Mesendoderm (in vitro differentiated cells): ENCODE measurements at regions not wholly inside any gene's neighbourhood (a gene's known extent, or its start where the extent isn't known, plus 50 kb on each side); places are given as distances from the start of the nearest gene placed in this dataset.

Source experiments
- DNase-seq: peaks from one replicate; pipeline ENCODE4 v3.0.0; 2013
- H2AK5ac ChIP-seq: 2 replicates; pipeline ENCODE4 v1.6.1; 2013; ENCODE audit warnings: low read length, inconsistent platforms
- H2BK120ac ChIP-seq: 2 replicates; pipeline ENCODE4 v1.6.1; 2013; ENCODE audit warnings: low read depth, mild to moderate bottlenecking, low read length, moderate library complexity, mixed read lengths
- H2BK15ac ChIP-seq: replicated peaks from 2 replicates; pipeline ENCODE4 v1.6.1; 2013; ENCODE audit warnings: low read depth, mild to moderate bottlenecking, moderate library complexity
- H2BK5ac ChIP-seq: 2 replicates; pipeline ENCODE4 v1.6.1; 2013; ENCODE audit warnings: low read length, inconsistent platforms
- H3K18ac ChIP-seq: 2 replicates; pipeline ENCODE4 v1.6.1; 2013; ENCODE audit warnings: mild to moderate bottlenecking, low read length, mixed read lengths
- H3K23ac ChIP-seq: one replicate; pipeline ENCODE4 v1.6.1; 2013; ENCODE audit warnings: low read length
- H3K27ac ChIP-seq: 2 replicates; pipeline ENCODE4 v1.5.1; 2013; ENCODE audit warnings: low read depth, mild to moderate bottlenecking, inconsistent platforms, low read length, moderate library complexity
- H3K27me3 ChIP-seq: 2 replicates; pipeline ENCODE4 v1.6.1; 2013; ENCODE audit warnings: low read length, control low read depth, mild to moderate bottlenecking, inconsistent platforms; ENCODE audit not compliant: insufficient read depth, poor library complexity
- H3K36me3 ChIP-seq: 2 replicates; pipeline ENCODE4 v1.6.1; 2013; ENCODE audit warnings: low read length, inconsistent platforms; ENCODE audit not compliant: control insufficient read depth, insufficient read depth
- H3K4ac ChIP-seq: one replicate; pipeline ENCODE4 v1.6.1; 2013; ENCODE audit warnings: low read depth, mild to moderate bottlenecking, low read length, moderate library complexity
- H3K4me1 ChIP-seq: 2 replicates; pipeline ENCODE4 v1.6.1; 2013; ENCODE audit warnings: low read depth, low read length, inconsistent platforms; ENCODE audit not compliant: control insufficient read depth
- H3K4me2 ChIP-seq: 2 replicates; pipeline ENCODE4 v1.6.1; 2013; ENCODE audit warnings: low read length
- H3K4me3 ChIP-seq: 2 replicates; pipeline ENCODE4 v1.5.1; 2013; ENCODE audit warnings: mild to moderate bottlenecking, low read length
- H3K56ac ChIP-seq: one replicate; pipeline ENCODE4 v1.6.1; 2013; ENCODE audit warnings: low read length
- H3K79me1 ChIP-seq: 2 replicates; pipeline ENCODE4 v1.6.1; 2013; ENCODE audit warnings: low read length, inconsistent platforms
- H3K79me2 ChIP-seq: 2 replicates; pipeline ENCODE4 v1.6.1; 2013; ENCODE audit warnings: mild to moderate bottlenecking, low read length; ENCODE audit not compliant: control insufficient read depth, insufficient read depth
- H3K9ac ChIP-seq: 2 replicates; pipeline ENCODE4 v1.6.1; 2013; ENCODE audit warnings: low read length, inconsistent platforms
- H4K5ac ChIP-seq: one replicate; pipeline ENCODE4 v1.6.1; 2013; ENCODE audit warnings: low read length
- H4K8ac ChIP-seq: one replicate; pipeline ENCODE4 v1.6.1; 2013; ENCODE audit warnings: low read depth, mild to moderate bottlenecking, control low read depth, low read length, moderate library complexity
- WGBS: extraction: QIAGEN DNeasy Blood & Tissue Kit; methylation state at CpG from one replicate; pipeline ENCODE4 v1.1.7; 2013; ENCODE audit warnings: low lambda C conversion rate, missing lambda C conversion rate; ENCODE audit not compliant: insufficient coverage; ENCODE audit errors: extremely low coverage; 5-methylcytosine and 5-hydroxymethylcytosine counted together

GRCh38 chr12:67917811-67918210, 71.4 kb upstream of the IFNG-AS1 start:
- H4K8ac ChIP-seq, result no peak overlapping the region
- no peak overlapping the region for H2AK5ac ChIP-seq
- no peak overlapping the region for H2BK120ac ChIP-seq
- H3K9ac ChIP-seq, result no peak overlapping the region
- no peaks in the 10 kb centered on the region for H3K79me1 ChIP-seq
- H2BK15ac ChIP-seq, result no peak overlapping the region
- no peak overlapping the region for H3K27ac ChIP-seq
- no peak overlapping the region for H3K18ac ChIP-seq
- no peak overlapping the region for H3K56ac ChIP-seq
- no peak overlapping the region for H3K4me3 ChIP-seq
- H3K4me1 ChIP-seq, result peaks cover 19% of the 10 kb centered on the region
- H2BK5ac ChIP-seq, result no peak overlapping the region
- no peaks in the 10 kb centered on the region for H3K36me3 ChIP-seq
- no CpG with 5 or more reads among the region's 4 CpGs for WGBS
- no peak for DNase-seq
- H3K4me2 ChIP-seq, result no peak overlapping the region
- no peaks in the 10 kb centered on the region for H3K27me3 ChIP-seq
- H4K5ac ChIP-seq, result no peak overlapping the region
- no peaks in the 10 kb centered on the region for H3K79me2 ChIP-seq
- H3K4ac ChIP-seq, result no peak overlapping the region
- H3K23ac ChIP-seq, result no peak overlapping the region

GRCh38 chr12:67918441-67918840, 70.8 kb upstream of the IFNG-AS1 start:
- no CpG with 5 or more reads among the region's 4 CpGs for WGBS
- peaks cover 25% of the 10 kb centered on the region for H3K4me1 ChIP-seq
- DNase-seq, result no peak
- H3K56ac ChIP-seq, result no peak overlapping the region
- H4K5ac ChIP-seq, result no peak overlapping the region
- no peak overlapping the region for H3K4ac ChIP-seq
- H2BK5ac ChIP-seq, result no peak overlapping the region
- H2BK120ac ChIP-seq, result no peak overlapping the region
- H2BK15ac ChIP-seq, result no peak overlapping the region
- H3K79me2 ChIP-seq, result no peaks in the 10 kb centered on the region
- H3K18ac ChIP-seq, result no peak overlapping the region
- H3K23ac ChIP-seq, result no peak overlapping the region
- H3K36me3 ChIP-seq, result no peaks in the 10 kb centered on the region
- H3K79me1 ChIP-seq, result no peaks in the 10 kb centered on the region
- no peaks in the 10 kb centered on the region for H3K27me3 ChIP-seq
- H3K27ac ChIP-seq, result no peak overlapping the region
- H3K4me3 ChIP-seq, result no peak overlapping the region
- H3K9ac ChIP-seq, result no peak overlapping the region
- H4K8ac ChIP-seq, result no peak overlapping the region
- H3K4me2 ChIP-seq, result no peak overlapping the region
- no peak overlapping the region for H2AK5ac ChIP-seq

GRCh38 chr12:67919406-67919805, 69.8 kb upstream of the IFNG-AS1 start:
- no CpG with 5 or more reads among the region's 2 CpGs for WGBS
- Histone ChIP-seq H3K79me1 (no peaks in the 10 kb centered on the region), H2BK15ac (no peak overlapping the region), H3K23ac (no peak overlapping the region), H3K4me2 (no peak overlapping the region), H2BK120ac (no peak overlapping the region), H2AK5ac (no peak overlapping the region), H3K56ac (no peak overlapping the region), H3K36me3 (no peaks in the 10 kb centered on the region), H4K5ac (no peak overlapping the region), H3K18ac (no peak overlapping the region), H2BK5ac (no peak overlapping the region), H3K4ac (no peak overlapping the region), H3K79me2 (no peaks in the 10 kb centered on the region), H3K27me3 (no peaks in the 10 kb centered on the region), H3K4me1 (peaks cover 32% of the 10 kb centered on the region), H3K4me3 (no peak overlapping the region), H4K8ac (no peak overlapping the region), H3K9ac (no peak overlapping the region), H3K27ac (no peak overlapping the region)
- no peak for DNase-seq

GRCh38 chr12:67920413-67920812, 68.8 kb upstream of the IFNG-AS1 start:
- Histone ChIP-seq H3K27me3 (no peaks in the 10 kb centered on the region), H3K23ac (no peak overlapping the region), H3K56ac (no peak overlapping the region), H2AK5ac (no peak overlapping the region), H3K27ac (no peak overlapping the region), H4K5ac (no peak overlapping the region), H2BK15ac (no peak overlapping the region), H3K79me1 (no peaks in the 10 kb centered on the region), H3K36me3 (no peaks in the 10 kb centered on the region), H3K4me3 (no peak overlapping the region), H3K4me1 (peaks cover 32% of the 10 kb centered on the region), H4K8ac (no peak overlapping the region), H2BK120ac (no peak overlapping the region), H3K9ac (no peak overlapping the region), H3K79me2 (no peaks in the 10 kb centered on the region), H3K4ac (no peak overlapping the region), H3K18ac (no peak overlapping the region), H3K4me2 (no peak overlapping the region), H2BK5ac (no peak overlapping the region)
- no peak for DNase-seq
- WGBS, result no CpG with 5 or more reads among the region's 2 CpGs

- Histone ChIP-seq H3K4ac (no peak overlapping the region), H2BK15ac (peak overlapping the region; percentile 87), H3K4me1 (peaks cover 29% of the 10 kb centered on the region), H3K23ac (no peak overlapping the region), H3K18ac (no peak overlapping the region), H3K79me2 (no peaks in the 10 kb centered on the region), H2AK5ac (no peak overlapping the region), H2BK5ac (no peak overlapping the region), H2BK120ac (no peak overlapping the region), H4K5ac (no peak overlapping the region), H3K27ac (no peak overlapping the region), H3K9ac (no peak overlapping the region), H3K27me3 (no peaks in the 10 kb centered on the region), H3K79me1 (no peaks in the 10 kb centered on the region), H3K4me2 (no peak overlapping the region), H3K36me3 (no peaks in the 10 kb centered on the region), H4K8ac (no peak overlapping the region), H3K56ac (no peak overlapping the region), H3K4me3 (no peak overlapping the region)
- WGBS, result no CpG with 5 or more reads among the region's 1 CpG
- no peak for DNase-seq
Measured at GRCh38 chr12:67921286-67921685, 68.0 kb upstream of the IFNG-AS1 start.

GRCh38 chr12:67922245-67922644, 67.0 kb upstream of the IFNG-AS1 start:
- DNase-seq, result no peak
- Histone ChIP-seq H2AK5ac (no peak overlapping the region), H3K18ac (no peak overlapping the region), H3K23ac (no peak overlapping the region), H3K4me2 (no peak overlapping the region), H3K9ac (no peak overlapping the region), H3K79me1 (no peaks in the 10 kb centered on the region), H2BK5ac (no peak overlapping the region), H4K5ac (no peak overlapping the region), H3K4ac (no peak overlapping the region), H3K4me1 (peaks cover 24% of the 10 kb centered on the region), H3K36me3 (no peaks in the 10 kb centered on the region), H3K27me3 (no peaks in the 10 kb centered on the region), H2BK15ac (no peak overlapping the region), H4K8ac (no peak overlapping the region), H3K27ac (no peak overlapping the region), H3K56ac (no peak overlapping the region), H3K79me2 (no peaks in the 10 kb centered on the region), H2BK120ac (no peak overlapping the region), H3K4me3 (no peak overlapping the region)
- no CpG with 5 or more reads among the region's 1 CpG for WGBS
